Rectal smooth muscle tissue (tissue), 1 donor: ENCODE measurements at regions not wholly inside any gene's neighbourhood (a gene's known extent, or its start where the extent isn't known, plus 50 kb on each side); places are given as distances from the start of the nearest gene placed in this dataset.

Source experiments
- H3K27ac ChIP-seq: one replicate; pipeline ENCODE4 v1.7.0; 2013; ENCODE audit warnings: low read depth, low read length, inconsistent platforms
- H3K27me3 ChIP-seq: one replicate; pipeline ENCODE4 v1.7.0; 2013; ENCODE audit warnings: low read length; ENCODE audit not compliant: control insufficient read depth, insufficient read depth
- H3K36me3 ChIP-seq: one replicate; pipeline ENCODE4 v1.7.0; 2013; ENCODE audit warnings: low read length; ENCODE audit not compliant: control insufficient read depth, insufficient read depth
- H3K4me1 ChIP-seq: one replicate; pipeline ENCODE4 v1.7.0; 2013; ENCODE audit warnings: low read length; ENCODE audit not compliant: control insufficient read depth, insufficient read depth
- H3K4me3 ChIP-seq: one replicate; pipeline ENCODE4 v1.7.0; 2013; ENCODE audit warnings: low read length
- H3K9ac ChIP-seq: one replicate; pipeline ENCODE4 v1.7.0; 2013; ENCODE audit warnings: low read length

DNA sequence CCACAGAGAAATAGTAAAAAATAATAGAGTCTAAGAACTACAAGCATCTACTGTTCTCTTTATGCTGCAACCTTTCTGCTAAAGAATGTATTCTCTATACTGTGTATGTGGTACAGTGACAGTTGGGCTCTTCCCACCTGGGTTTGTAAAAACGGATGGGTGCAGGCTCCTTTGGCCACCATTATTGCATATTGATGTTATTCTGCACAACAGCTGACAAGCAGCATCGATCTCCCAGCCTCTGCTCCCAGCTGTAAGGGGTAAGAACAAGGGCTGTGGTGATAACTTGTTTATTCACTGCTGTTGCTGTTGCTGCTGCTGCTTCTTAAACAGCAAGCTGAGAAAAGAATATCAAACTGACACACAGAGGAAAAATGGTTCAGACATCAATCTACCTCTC lies 56.1 kb downstream of the KCNRG start:
- Histone ChIP-seq H3K9ac (no peak overlapping the region), H3K36me3 (no peaks in the 10 kb centered on the region), H3K27ac (no peak overlapping the region), H3K4me1 (no peaks in the 10 kb centered on the region), H3K4me3 (no peak overlapping the region), H3K27me3 (no peaks in the 10 kb centered on the region)

GRCh38 chr13:50072676-50073075 lies 57.4 kb downstream of the KCNRG start:
- Histone ChIP-seq H3K4me3 (no peak overlapping the region), H3K9ac (no peak overlapping the region), H3K4me1 (peaks cover 3% of the 10 kb centered on the region), H3K27me3 (no peaks in the 10 kb centered on the region), H3K36me3 (no peaks in the 10 kb centered on the region), H3K27ac (no peak overlapping the region)

- Histone ChIP-seq H3K9ac (no peak overlapping the region), H3K27me3 (no peaks in the 10 kb centered on the region), H3K4me1 (peaks cover 3% of the 10 kb centered on the region), H3K4me3 (no peak overlapping the region), H3K36me3 (no peaks in the 10 kb centered on the region), H3K27ac (no peak overlapping the region)
Measured at GRCh38 chr13:50073340-50073739, 58.1 kb downstream of the KCNRG start.

GRCh38 chr13:50074843-50075242 lies 59.6 kb downstream of the KCNRG start:
- Histone ChIP-seq H3K4me1 (peaks cover 3% of the 10 kb centered on the region), H3K36me3 (no peaks in the 10 kb centered on the region), H3K27me3 (no peaks in the 10 kb centered on the region), H3K27ac (no peak overlapping the region), H3K9ac (no peak overlapping the region), H3K4me3 (no peak overlapping the region)

DNA sequence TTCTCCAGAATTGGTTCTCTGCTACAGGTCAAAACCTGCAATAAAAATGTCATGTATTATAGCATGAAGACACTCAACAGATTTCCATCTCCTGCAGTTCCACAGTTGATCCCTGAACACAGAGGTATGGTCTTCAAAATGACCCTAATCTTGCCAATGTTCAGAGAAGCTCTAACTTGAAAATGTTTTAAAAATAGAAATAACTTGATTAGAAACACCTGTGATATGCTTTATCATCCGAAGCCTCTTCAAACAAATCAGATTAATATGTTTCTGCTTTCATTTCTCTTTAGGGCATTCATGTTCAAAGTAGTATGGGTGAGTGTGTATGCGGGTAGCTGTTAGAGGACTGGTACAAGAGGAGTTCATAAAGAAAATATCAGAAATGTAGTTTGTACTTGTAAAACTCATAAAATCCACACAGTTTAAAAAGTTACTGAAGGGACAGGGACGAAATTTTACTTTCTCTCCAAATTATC lies 60.4 kb downstream of the KCNRG start:
- Histone ChIP-seq H3K4me3 (no peak overlapping the region), H3K36me3 (no peaks in the 10 kb centered on the region), H3K27ac (peak overlapping the region; percentile 3), H3K9ac (no peak overlapping the region), H3K27me3 (no peaks in the 10 kb centered on the region), H3K4me1 (peaks cover 3% of the 10 kb centered on the region)

DNA sequence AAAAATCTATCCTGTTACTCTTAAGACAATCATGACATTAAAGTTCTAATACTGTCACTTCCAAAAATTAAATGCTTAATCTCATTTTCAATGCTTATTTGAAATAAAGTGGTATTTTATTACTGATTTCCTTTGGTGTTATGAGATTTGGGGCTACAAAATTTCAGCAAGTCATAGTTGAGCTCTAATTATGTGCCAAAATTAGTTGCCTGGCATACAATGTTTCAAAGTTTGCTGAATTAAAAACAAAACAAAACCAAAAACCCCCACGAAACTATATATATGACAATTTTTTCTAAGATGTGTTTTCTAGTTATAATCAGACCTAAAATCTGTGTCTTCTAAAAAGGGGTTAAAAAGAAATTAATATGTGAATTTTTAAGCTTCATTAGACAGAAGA lies 62.2 kb downstream of the KCNRG start:
- Histone ChIP-seq H3K4me1 (peaks cover 3% of the 10 kb centered on the region), H3K9ac (no peak overlapping the region), H3K27ac (no peak overlapping the region), H3K36me3 (no peaks in the 10 kb centered on the region), H3K27me3 (no peaks in the 10 kb centered on the region), H3K4me3 (no peak overlapping the region)

- no peak overlapping the region for H3K27ac ChIP-seq
- no peak overlapping the region for H3K9ac ChIP-seq
- H3K36me3 ChIP-seq, result no peaks in the 10 kb centered on the region
- no peak overlapping the region for H3K4me3 ChIP-seq
- H3K27me3 ChIP-seq, result no peaks in the 10 kb centered on the region
- peaks cover 5% of the 10 kb centered on the region for H3K4me1 ChIP-seq
Measured at GRCh38 chr13:50078231-50078894, 63.1 kb downstream of the KCNRG start.

GRCh38 chr13:50078895-50079654 lies 63.8 kb downstream of the KCNRG start:
- Histone ChIP-seq H3K27me3 (no peaks in the 10 kb centered on the region), H3K4me1 (peaks cover 5% of the 10 kb centered on the region), H3K9ac (no peak overlapping the region), H3K27ac (no peak overlapping the region), H3K4me3 (peak overlapping the region; percentile 24), H3K36me3 (no peaks in the 10 kb centered on the region)

DNA sequence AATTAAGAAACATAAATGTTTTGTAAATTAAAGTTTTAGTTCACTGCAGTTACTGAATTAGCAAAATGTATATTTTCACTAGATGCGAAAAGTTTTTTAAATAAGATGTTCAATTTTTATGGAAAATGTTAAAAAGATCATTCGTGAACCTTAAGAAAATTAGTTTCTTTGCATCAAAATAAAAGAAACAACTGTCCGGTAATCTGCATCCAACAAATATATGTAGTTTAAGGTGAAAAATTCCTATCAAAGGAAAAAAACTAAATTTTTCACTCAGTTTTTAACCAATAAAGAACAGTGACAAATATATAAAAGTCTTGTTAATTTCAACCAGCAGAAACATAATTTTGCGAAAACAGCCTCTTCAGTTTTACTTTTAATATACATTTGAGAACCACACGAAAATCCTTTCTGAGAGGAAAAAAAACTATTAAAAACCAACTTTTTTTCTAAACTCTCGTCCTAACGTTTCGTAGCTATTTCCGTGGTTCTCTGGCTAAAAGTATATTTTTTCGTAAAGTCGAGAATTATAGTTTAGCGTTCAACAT lies 64.5 kb downstream of the KCNRG start:
- Histone ChIP-seq H3K9ac (no peak overlapping the region), H3K27me3 (no peaks in the 10 kb centered on the region), H3K4me3 (peak overlapping the region; percentile 94), H3K36me3 (no peaks in the 10 kb centered on the region), H3K27ac (peak overlapping the region; percentile 1), H3K4me1 (peaks cover 5% of the 10 kb centered on the region)

DNA sequence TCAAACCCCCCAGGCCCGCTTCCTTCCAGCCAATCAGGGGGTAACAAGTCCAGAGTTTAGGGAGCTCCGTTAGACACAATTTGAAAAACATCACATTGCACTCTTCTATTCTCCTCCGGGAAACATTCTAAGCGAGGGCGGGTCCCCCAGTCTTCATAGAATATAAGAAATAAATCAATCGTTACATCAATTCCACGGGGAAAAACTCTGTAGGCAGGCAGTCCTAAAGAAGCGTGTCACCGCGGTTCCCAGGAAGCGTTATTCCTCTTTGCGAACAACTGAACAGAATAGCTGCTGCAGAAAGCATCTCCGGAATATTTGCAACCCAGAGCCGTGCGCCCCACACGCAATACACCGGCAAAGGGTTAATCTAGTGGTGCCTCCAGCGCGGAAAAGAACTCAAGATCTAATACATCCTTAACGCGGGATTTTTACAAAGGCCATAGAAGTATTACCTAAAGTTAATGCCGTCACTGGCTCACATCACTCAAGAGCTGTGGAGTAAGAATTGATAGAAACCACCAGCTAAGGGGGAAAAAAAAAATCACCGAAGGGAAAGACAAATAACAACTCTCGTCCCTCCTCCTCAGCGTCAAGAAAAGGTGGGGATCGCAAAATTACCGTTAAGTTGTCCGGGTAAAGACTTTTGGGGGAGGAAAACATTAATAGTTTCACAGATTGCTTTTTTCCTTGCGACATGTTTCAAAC lies 65.1 kb downstream of the KCNRG start:
- H3K36me3 ChIP-seq, result no peaks in the 10 kb centered on the region
- H3K9ac ChIP-seq, result peak overlapping the region; percentile 2
- H3K4me1 ChIP-seq, result peaks cover 8% of the 10 kb centered on the region
- H3K4me3 ChIP-seq, result peak overlapping the region; percentile 94
- H3K27me3 ChIP-seq, result no peaks in the 10 kb centered on the region
- peak overlapping the region; percentile 68 for H3K27ac ChIP-seq

DNA sequence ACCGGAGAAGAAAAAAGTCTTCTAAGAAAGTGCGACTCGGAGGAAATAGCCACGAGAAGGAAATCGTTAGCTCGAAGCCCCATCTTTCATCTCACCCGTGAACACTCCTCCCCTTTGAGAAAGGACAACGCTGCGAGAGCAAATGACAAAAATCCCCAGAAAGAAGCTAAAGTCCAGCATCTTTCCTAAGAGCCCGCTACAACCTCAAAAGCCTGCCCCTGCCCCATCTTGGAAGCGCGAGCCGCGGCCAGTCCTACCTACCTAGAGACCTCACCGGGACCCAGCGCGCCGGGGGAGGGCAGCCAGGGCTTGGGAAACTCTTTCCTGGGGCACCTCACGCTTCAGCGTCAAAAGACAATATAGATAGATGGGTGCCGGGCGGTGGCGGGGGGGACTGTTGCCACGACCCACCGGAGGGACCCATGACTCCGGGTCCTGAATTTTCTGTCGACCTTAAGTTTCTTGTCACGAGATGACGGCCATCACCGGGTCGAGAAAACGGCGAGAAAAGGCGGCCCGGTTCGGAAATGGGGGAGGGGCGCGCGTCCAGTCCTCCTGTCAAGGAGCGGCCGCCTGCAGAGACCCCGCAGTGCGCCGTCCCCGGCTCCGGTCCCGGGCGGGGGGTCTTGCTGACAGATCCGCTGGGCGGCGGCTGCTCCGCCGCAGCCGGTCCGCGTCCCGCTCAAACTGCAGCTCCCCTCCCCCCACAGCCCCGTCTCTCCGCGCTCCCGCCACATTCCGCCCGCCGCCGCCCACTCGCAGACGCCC lies 65.9 kb downstream of the KCNRG start:
- Histone ChIP-seq H3K27ac (peak overlapping the region; percentile 68), H3K4me3 (peak overlapping the region; percentile 94), H3K27me3 (no peaks in the 10 kb centered on the region), H3K9ac (peak overlapping the region; percentile 57), H3K36me3 (no peaks in the 10 kb centered on the region), H3K4me1 (peaks cover 8% of the 10 kb centered on the region)
